ENCODE measurements at regions not wholly inside any gene's neighbourhood (a gene's known extent, or its start where the extent isn't known, plus 50 kb on each side); places are given as distances from the start of the nearest gene placed in this dataset.
"Not testable (repeated sequence)": the region's sequence is repeated elsewhere in the genome, so short reads cannot be mapped to it uniquely, and the experiment has no call there.

- Mint-ChIP-seq H3K4me1 (no peaks in the 10 kb centered on the region), H3K27ac (no peak overlapping the region), H3K27me3 (peaks cover 10% of the 10 kb centered on the region), H3K9me3 (no peaks in the 10 kb centered on the region), H3K36me3 (no peaks in the 10 kb centered on the region), H3K4me3 (no peak overlapping the region)
- ATAC-seq = no peak
These were observed 158.4 kb upstream of the RASSF8 start for GRCh38 chr12:25800101-25800500.

GRCh38 chr12:25801734-25802133, 156.7 kb upstream of the RASSF8 start:
- no peak for ATAC-seq
- Mint-ChIP-seq H3K9me3 (no peaks in the 10 kb centered on the region), H3K4me3 (no peak overlapping the region), H3K27ac (no peak overlapping the region), H3K36me3 (no peaks in the 10 kb centered on the region), H3K27me3 (peaks cover 9% of the 10 kb centered on the region), H3K4me1 (no peaks in the 10 kb centered on the region)

DNA sequence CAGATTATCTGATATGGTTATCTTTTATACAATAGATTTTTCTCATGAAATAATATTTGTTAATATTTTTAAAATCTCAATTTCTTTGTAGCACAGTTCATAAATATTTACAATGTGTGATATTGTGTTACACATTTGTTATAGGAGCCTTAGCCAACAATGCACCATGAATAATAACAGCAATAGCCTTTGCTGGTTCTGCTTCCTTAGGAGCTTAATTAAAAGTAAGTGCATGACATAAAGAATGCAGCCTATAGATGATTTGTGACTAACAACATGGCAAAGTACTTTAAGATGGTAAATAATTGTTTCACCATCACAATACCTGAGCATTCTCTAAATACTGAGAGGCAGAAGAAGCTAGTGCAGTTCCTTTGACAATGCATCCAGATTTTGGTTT, 156.3 kb upstream of the RASSF8 start:
- Mint-ChIP-seq H3K27me3 (peaks cover 9% of the 10 kb centered on the region), H3K4me3 (no peak overlapping the region), H3K9me3 (no peaks in the 10 kb centered on the region), H3K36me3 (no peaks in the 10 kb centered on the region), H3K4me1 (no peaks in the 10 kb centered on the region), H3K27ac (no peak overlapping the region)
- ATAC-seq = no peak

GRCh38 chr12:25803029-25803664, 155.3 kb upstream of the RASSF8 start:
- not testable (repeated sequence) for H3K27me3 Mint-ChIP-seq, H3K9me3 Mint-ChIP-seq, ATAC-seq, H3K4me1 Mint-ChIP-seq, H3K36me3 Mint-ChIP-seq, H3K27ac Mint-ChIP-seq, H3K4me3 Mint-ChIP-seq

- not testable (repeated sequence) for H3K4me1 Mint-ChIP-seq, H3K27ac Mint-ChIP-seq, H3K4me3 Mint-ChIP-seq, H3K9me3 Mint-ChIP-seq, H3K27me3 Mint-ChIP-seq, ATAC-seq, H3K36me3 Mint-ChIP-seq
These were observed 154.2 kb upstream of the RASSF8 start for GRCh38 chr12:25804286-25804685.

DNA sequence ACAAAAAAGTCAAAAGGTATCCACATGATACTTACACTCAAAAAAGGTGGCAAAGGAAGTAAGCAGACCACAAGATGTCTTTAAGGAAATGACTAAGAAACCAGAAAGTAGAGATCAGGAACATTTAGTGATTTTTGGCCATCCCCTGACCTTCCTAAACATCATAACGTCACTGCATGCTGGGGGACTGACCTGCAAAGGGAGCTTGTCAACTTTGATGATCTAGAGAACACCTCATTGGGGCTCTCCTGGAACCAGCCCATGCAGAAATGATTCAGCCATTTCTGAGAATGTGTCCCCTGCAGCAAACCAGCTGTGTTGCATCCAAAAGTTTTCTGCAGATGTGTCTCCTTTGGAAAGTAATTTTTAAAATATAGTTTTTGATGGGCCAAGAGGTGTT, 152.2 kb upstream of the RASSF8 start:
- H3K27me3 Mint-ChIP-seq = no peaks in the 10 kb centered on the region
- peaks cover 6% of the 10 kb centered on the region for H3K9me3 Mint-ChIP-seq
- H3K27ac Mint-ChIP-seq = no peak overlapping the region
- peaks cover 3% of the 10 kb centered on the region for H3K4me1 Mint-ChIP-seq
- no peak for ATAC-seq
- H3K4me3 Mint-ChIP-seq = no peak overlapping the region
- H3K36me3 Mint-ChIP-seq = no peaks in the 10 kb centered on the region

DNA sequence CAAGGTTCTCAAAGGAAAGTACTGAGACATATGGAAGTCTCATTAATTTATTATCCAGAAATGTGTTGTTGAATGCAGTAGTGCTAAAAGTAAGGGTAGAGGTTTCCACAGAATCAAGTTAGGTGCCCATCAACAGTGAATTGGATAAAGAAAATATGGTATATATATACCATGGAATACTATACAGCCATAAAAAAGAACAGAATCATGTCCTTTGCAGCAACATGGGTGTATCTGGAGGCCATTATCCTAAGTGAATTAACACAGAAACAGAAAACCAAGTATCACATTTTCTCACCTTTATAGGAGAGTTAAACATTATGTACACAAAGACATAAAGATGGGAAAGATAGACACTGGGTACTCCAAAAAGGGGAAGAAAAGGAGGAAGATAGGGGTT, 149.9 kb upstream of the RASSF8 start:
- Mint-ChIP-seq H3K4me3 (no peak overlapping the region), H3K27ac (no peak overlapping the region), H3K27me3 (no peaks in the 10 kb centered on the region), H3K36me3 (no peaks in the 10 kb centered on the region), H3K4me1 (peaks cover 5% of the 10 kb centered on the region), H3K9me3 (peaks cover 6% of the 10 kb centered on the region)
- ATAC-seq = no peak

- peaks cover 5% of the 10 kb centered on the region for H3K4me1 Mint-ChIP-seq
- ATAC-seq = no peak
- H3K36me3 Mint-ChIP-seq = no peaks in the 10 kb centered on the region
- H3K27me3 Mint-ChIP-seq = no peaks in the 10 kb centered on the region
- no peak overlapping the region for H3K27ac Mint-ChIP-seq
- H3K4me3 Mint-ChIP-seq = no peak overlapping the region
- H3K9me3 Mint-ChIP-seq = peaks cover 6% of the 10 kb centered on the region
These were observed 147.8 kb upstream of the RASSF8 start for GRCh38 chr12:25810683-25811082.

DNA sequence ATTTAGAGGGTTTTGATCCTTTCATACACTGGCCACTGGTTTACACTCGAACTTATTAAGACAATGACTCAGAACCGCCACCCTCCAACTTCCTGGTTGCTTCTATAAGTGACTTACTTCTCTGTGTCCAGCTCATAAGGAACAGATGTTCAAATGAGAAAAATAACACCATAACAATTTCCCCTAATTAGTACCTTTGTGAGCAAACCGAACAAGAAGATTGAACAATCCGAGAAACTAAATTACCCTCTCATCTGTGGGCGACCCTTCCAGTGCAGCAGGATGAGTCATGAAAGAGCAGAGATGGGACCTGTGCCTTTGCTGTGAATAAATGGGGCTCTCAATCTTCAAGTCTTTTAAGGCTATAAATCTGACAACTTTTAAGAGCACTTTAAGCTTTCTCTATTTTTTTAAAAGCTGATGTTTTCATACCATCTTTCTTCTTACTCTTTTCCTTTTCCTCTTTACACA, 146.8 kb upstream of the RASSF8 start:
- H3K4me3 Mint-ChIP-seq = no peak overlapping the region
- no peaks in the 10 kb centered on the region for H3K27me3 Mint-ChIP-seq
- no peak overlapping the region for H3K27ac Mint-ChIP-seq
- H3K36me3 Mint-ChIP-seq = no peaks in the 10 kb centered on the region
- peaks cover 5% of the 10 kb centered on the region for H3K4me1 Mint-ChIP-seq
- ATAC-seq = peak; percentile 68
- peaks cover 6% of the 10 kb centered on the region for H3K9me3 Mint-ChIP-seq

DNA sequence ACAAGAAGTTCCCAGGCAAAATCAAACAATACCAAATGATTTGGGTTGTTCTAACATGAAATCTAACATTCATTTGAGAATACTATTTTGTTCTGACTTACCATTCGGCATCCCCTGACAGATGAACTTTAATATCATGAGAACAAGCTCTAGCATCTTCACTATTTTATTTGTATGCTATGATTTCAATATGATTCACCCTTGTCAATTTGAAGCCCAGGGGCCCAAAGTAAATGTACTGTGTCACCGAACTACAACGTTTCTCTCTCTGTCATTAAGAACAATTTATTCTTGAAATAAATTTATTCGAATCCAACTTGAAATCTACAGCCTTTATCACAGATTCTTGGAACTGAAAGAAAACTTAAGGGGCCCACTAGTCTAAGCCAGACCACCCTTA, 146.2 kb upstream of the RASSF8 start:
- Mint-ChIP-seq H3K9me3 (peaks cover 6% of the 10 kb centered on the region), H3K27ac (no peak overlapping the region)

DNA sequence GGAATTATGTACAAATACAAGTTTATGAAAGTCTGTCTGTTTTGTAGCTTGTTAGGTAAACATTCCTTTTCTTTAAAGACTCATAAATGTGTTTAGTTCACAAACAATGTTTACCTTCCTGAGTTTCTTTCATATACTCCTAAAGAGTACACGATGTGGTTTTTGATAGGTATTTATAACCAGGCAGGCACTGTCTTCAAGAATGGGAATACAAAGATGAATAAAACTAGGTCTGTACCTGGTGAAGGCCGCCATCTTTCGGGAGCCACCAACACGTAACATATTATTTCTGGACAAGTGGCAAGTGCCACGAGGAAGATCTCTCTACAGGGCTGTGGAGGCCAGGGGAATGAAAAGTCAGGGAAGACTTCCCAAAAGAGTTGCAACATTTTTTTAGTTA, 144.6 kb upstream of the RASSF8 start:
- no peak overlapping the region for H3K4me3 Mint-ChIP-seq
- ATAC-seq = no peak

More for the DNA sequence above, 146.2 kb upstream of the RASSF8 start:
- Mint-ChIP-seq H3K4me3 (no peak overlapping the region), H3K36me3 (no peaks in the 10 kb centered on the region), H3K27me3 (no peaks in the 10 kb centered on the region), H3K4me1 (peaks cover 5% of the 10 kb centered on the region)
- no peak for ATAC-seq

DNA sequence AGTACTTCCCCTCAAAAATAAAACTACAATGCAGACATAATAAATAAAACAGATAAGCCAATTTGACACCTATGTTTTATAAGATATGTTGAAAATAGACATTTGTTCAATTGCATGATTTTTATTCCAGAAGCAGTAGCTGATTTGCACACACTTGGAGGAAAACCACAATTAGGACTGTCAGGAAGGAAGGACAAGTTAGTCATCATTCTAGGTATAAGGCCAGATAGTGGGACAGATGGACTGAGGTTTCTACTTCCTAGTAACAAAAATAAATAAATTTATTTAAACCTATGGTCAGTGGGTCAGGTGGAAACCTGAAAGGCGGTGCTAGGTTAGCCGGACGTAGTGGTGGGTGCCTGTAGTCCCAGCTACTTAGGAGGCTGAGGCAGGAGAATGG, 141.8 kb upstream of the RASSF8 start:
- no peak for ATAC-seq
- H3K4me3 Mint-ChIP-seq = no peak overlapping the region
- no peaks in the 10 kb centered on the region for H3K9me3 Mint-ChIP-seq
- no peaks in the 10 kb centered on the region for H3K36me3 Mint-ChIP-seq
- H3K4me1 Mint-ChIP-seq = no peaks in the 10 kb centered on the region
- H3K27me3 Mint-ChIP-seq = no peaks in the 10 kb centered on the region
- H3K27ac Mint-ChIP-seq = no peak overlapping the region

More for the DNA sequence above, 144.6 kb upstream of the RASSF8 start:
- peaks cover 4% of the 10 kb centered on the region for H3K9me3 Mint-ChIP-seq
- no peak overlapping the region for H3K27ac Mint-ChIP-seq
- no peaks in the 10 kb centered on the region for H3K27me3 Mint-ChIP-seq
- H3K36me3 Mint-ChIP-seq = no peaks in the 10 kb centered on the region
- H3K4me1 Mint-ChIP-seq = peaks cover 5% of the 10 kb centered on the region

DNA sequence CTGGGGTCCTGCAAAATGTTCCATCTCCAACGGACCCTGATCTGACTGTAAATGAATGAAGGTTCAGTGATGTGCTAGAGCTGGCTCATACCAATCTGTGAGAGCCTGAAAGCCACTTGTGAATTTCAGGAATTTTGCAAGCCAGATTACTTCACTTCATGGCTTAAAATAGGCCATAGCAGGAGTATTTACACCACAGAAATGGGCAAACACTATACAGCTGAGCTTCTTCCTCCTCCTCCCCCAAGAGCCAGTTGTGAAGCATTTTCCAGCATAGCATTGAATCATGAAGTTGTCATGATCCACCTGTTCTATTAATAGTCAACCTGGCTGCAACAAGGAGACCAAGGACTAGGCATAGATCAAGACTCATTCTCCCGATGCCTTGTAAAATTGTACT, 141.3 kb upstream of the RASSF8 start:
- H3K36me3 Mint-ChIP-seq = no peaks in the 10 kb centered on the region
- no peak for ATAC-seq

GRCh38 chr12:25818596-25819390, 139.7 kb upstream of the RASSF8 start:
- Mint-ChIP-seq H3K4me3 (no peak overlapping the region), H3K36me3 (no peaks in the 10 kb centered on the region), H3K27me3 (no peaks in the 10 kb centered on the region), H3K4me1 (no peaks in the 10 kb centered on the region), H3K9me3 (no peaks in the 10 kb centered on the region), H3K27ac (no peak overlapping the region)
- no peak for ATAC-seq

More for the DNA sequence above, 141.3 kb upstream of the RASSF8 start:
- Mint-ChIP-seq H3K4me3 (no peak overlapping the region), H3K27ac (no peak overlapping the region), H3K4me1 (no peaks in the 10 kb centered on the region), H3K9me3 (no peaks in the 10 kb centered on the region), H3K27me3 (no peaks in the 10 kb centered on the region)

DNA sequence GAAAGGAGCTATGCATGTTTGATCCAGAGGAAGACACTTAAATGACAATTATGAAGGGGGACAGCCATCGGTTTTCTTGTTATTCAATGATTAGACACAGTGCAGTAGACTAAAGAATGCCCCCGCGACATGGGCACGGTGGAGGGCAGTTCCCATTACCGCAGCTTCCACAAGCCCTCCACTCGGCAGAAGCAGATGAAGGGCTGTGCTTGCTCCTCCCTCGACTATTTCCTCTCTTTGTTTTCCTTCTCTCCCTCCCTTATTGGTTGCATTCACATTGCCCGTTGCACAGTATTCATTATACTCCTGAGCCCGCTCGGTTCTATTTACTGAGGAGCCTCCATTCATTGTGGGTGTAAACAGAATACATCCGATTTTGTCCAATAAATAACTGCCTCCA, 138.8 kb upstream of the RASSF8 start:
- no peaks in the 10 kb centered on the region for H3K4me1 Mint-ChIP-seq
- no peak overlapping the region for H3K4me3 Mint-ChIP-seq
- no peak for ATAC-seq
- no peak overlapping the region for H3K27ac Mint-ChIP-seq
- H3K36me3 Mint-ChIP-seq = no peaks in the 10 kb centered on the region
- H3K27me3 Mint-ChIP-seq = peaks cover 9% of the 10 kb centered on the region
- no peaks in the 10 kb centered on the region for H3K9me3 Mint-ChIP-seq

GRCh38 chr12:25822281-25822680, 136.2 kb upstream of the RASSF8 start:
- no peaks in the 10 kb centered on the region for H3K4me1 Mint-ChIP-seq
- H3K27ac Mint-ChIP-seq = no peak overlapping the region

More at GRCh38 chr12:25822281-25822680, 136.2 kb upstream of the RASSF8 start:
- Mint-ChIP-seq H3K9me3 (no peaks in the 10 kb centered on the region), H3K36me3 (no peaks in the 10 kb centered on the region), H3K4me3 (no peak overlapping the region), H3K27me3 (peaks cover 11% of the 10 kb centered on the region)
- ATAC-seq = no peak

All from stimulated activated memory B cell treated with anti-CD40 and anti-IgM and Interleukin-4, amounts not matched to agents 10 μg/mL and 1 μg/mL and 100 μg/mL, for 72 hours (primary cell).